NCI-H82 treated with DMSO at 0.1 percent for 48 hours (cell line): ENCODE measurements at regions not wholly inside any gene's neighbourhood (a gene's known extent, or its start where the extent isn't known, plus 50 kb on each side); places are given as distances from the start of the nearest gene placed in this dataset.
"Not testable (repeated sequence)": the region's sequence is repeated elsewhere in the genome, so short reads cannot be mapped to it uniquely, and the experiment has no call there.

Experiments
- DNase-seq: peaks from one replicate; lab custom pipeline; 2025; ENCODE audit not compliant: unreplicated experiment; lab: John Stamatoyannopoulos, UW

DNA sequence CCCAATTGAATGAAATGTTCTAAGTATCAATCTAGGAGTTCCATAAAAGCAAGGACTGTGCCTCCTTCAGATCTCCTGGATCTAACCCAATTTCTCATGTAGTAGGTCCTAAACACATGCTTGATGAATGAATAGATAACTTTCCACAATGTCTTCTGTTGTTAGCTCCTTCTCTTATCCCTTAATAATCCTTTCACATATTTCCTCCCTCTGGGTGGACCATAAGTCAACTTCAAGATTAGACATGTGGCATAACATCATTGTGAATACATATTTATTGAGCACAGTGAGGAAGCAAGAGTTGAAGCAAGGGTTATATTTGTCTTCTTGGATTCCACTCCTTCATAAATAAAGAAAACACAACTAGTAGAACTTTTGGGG is 108.6 kb upstream of the EGFLAM start:
- DNase-seq, result no peak

DNA sequence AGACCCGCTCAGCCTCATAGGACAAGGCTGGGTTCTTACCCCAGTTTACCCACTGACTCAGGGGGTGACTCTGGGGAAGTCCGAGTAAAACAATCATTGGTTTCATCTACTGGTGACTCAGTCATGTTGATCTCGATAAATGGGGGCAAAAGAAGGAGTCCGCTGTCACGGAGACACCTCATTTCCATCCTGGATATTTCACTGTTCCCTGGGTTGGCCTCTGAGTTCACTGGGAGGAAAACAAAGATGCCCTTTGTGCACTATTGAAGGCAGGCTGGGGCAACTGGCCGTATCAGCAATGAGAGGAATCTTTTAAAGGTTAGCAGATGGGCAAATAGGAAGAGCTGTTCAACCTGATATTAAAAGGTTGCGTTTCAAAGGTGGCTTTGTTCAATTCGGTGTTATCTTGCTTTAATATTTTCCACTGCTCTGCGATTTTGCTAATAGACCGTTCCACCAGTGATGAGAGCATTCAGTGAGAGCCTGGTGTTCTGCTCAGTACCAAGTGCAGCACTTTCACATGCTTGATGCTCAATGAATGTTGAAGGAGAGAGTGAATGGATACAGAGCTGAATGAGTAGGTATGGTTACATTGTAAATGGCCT is 110.2 kb upstream of the EGFLAM start:
- no peak for DNase-seq

DNA sequence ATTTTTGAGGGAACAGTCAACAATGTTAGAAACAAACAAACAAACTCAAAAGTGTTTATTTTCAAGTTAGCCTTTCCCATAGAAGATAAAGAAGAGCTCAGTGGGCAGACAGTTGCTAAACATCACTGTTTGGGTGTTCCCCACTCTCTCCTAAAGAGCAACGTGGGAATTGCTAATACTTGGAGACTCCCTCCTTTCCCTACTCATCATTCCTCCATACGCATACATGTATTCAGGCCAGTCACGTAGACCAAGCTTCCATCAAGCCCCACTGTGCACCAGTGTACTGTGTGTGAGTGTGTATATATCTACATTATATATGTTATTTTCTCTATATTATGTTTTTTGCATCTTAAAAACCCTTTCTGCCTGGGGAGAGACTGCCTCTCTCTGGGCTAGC is 115.0 kb upstream of the EGFLAM start:
- no peak for DNase-seq

DNA sequence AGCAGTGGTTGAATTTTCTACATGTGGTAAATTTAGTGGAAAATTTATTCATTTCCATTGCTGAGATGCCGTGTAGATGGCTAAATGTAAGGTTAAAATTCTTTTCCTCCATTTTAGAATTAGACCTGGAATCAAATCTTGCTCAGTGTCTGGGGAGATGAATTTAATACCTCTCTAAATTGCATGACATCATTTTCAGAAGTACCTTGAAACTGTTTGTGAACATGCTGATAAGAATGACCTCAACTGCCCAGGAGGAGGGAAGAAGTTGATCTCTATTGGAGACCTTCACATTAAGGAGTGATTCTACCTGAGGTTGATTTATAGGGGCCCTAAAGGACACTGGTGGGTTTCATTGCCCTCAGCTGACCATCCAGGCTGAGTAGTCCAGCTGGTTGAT is 116.7 kb upstream of the EGFLAM start:
- DNase-seq, result no peak

DNA sequence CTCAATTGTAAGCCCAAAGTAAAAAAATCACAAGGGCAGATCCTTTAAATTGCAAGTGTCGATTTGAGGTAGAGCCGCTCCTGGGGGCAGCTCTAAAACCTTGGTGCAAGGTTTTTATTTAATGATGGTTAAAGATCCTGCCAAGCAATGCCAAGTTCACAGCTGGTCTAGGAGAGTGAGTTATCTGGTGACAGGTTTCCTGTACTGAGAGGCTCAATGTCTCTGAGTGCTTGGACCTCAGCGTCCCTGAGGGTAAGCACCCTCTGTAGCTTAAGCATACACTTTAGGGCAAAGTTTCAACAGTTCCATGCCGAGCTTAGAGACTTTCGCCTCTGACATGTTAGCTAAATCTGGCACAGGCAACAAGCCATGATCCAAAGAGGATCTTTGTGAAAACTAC is 119.8 kb upstream of the EGFLAM start:
- no peak for DNase-seq

DNA sequence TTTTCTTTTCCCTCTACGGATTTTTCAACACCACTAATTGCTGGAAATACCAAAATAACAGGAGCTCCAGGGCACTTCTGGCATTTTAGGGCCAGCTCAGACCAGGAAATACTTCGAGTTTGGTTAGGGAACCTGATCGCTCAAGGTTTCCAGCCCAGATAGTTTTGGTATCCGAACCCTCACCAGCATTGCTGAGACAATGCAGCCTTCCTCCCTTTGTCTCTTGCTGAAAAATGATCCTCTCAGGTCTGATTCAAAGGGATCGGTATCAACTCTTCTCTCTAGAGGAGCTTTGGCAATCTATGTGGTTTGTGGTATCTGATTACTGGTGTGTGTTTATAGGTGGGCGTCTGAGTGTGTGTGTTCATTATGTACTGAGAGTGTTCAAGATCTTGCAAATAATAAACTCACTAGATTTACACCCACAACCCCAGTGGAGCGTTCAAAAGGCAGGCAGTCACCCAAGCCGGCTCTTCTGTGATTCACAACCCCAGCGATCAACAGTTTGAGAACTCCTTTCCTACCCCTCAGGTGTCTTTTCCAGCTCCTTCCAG is 122.8 kb upstream of the EGFLAM start:
- no peak for DNase-seq

DNA sequence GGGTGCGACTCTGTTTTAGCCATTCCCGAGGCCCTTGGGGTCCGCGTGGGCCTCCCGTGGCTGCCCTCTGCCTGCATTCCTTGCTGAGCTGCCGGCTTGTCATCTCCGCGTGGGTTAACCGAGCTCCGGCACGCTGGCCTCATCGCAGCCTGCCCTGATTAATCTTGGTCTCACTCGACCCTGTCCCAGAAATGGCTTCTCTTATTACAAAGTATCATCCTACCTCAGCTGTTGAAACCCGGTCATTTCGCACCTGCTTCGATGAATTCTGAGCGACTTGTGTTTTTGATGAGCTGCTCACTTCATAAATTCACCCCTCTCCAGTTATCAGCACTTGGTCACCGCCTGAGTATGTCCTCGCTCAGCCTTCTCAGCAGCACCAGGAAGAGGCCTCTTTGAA is 123.5 kb upstream of the EGFLAM start:
- no peak for DNase-seq

DNA sequence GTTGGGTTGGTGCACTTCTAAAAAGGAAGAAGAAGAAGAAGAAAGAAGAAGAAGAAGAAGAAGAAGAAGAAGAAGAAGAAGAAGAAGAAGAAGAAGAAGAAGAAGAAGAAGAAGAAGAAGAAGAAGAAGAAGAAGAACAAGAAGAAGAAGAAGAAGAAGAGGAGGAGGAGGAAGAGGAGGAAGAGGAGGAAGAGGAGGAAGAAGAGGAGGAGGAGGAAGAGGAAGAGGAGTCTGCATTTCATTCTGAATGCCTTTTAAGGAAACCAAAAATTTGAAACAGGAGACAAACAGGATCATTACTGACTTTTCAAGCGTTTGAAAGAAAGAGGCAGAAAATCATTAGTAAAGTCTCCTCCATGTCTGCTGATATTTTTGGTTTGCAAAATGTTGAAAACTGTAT is 124.1 kb upstream of the EGFLAM start:
- DNase-seq, result not testable (repeated sequence)

DNA sequence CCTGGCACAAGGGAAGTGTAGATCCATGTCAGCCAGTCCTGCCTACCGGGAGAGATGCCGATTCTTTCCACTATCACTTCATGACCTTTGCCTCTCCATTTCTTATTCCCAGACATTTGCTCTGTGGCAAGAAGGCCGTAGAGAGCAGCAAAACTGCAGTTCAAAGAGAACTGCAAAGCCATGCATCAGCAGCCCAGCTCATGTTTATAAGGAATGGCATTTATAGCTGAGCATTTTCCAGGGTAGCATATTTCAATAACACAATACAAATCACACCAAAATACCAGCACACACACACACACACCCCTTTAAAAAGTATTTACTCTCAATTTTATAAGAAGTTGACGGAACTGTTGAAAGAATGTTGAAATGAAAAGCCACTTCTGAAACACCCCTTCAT is 126.7 kb upstream of the EGFLAM start:
- no peak for DNase-seq

DNA sequence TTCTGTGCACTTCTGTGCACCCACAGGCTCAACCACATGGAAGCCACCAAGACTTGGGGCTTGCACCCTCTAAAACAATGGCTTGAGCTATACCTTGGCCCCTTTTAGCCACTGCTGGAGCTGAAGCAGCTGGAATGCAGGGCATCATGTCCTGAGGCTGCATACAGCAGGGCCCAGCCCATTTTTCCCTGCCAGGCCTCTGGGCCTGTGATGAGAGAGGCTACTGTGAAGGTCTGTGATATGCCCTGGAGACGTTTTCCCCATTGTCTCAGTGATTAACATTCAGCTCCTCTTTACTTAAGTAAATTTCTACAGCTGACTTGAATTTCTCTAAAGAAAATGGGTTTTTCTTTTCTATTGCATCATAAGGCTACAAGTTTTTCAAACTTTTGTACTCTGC is 134.0 kb upstream of the EGFLAM start:
- no peak for DNase-seq

DNA sequence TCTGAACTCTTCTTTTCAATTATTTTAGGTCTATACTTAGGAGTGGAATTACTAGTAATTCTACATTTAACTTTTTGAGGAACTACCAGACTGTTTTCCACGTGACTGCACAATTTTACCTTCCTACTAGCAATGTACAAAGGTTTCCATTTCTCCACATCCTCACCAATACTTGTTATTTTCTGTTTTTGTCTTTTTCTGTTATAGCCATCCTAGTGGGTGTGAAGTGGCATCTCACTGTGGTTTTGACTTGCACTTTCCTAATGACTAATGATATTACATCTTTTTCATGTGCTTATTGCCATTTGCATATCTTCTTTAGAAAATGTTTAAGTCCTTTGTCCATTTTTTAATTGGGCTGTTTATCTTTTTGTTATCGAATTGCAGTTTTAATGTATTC is 136.9 kb upstream of the EGFLAM start:
- no peak for DNase-seq

DNA sequence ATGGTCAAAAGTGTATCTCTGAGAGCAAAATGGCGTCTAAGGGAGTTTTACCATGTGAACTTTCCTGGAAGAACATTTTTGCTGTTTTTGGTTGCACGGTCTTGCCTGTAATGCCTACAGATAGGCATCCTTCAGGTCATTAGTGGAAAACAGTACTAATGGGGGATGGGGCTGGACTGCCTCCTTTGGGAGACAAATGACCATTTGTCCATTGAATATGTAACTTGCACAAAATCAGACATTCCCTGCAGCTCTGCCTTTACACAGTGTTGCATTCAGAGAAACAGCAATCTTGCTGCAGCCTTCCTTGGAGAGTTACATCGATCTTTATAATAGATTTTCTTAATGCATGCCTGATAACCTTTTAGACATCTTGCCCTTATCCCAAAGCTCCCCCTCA is 138.5 kb upstream of the EGFLAM start:
- no peak for DNase-seq

DNA sequence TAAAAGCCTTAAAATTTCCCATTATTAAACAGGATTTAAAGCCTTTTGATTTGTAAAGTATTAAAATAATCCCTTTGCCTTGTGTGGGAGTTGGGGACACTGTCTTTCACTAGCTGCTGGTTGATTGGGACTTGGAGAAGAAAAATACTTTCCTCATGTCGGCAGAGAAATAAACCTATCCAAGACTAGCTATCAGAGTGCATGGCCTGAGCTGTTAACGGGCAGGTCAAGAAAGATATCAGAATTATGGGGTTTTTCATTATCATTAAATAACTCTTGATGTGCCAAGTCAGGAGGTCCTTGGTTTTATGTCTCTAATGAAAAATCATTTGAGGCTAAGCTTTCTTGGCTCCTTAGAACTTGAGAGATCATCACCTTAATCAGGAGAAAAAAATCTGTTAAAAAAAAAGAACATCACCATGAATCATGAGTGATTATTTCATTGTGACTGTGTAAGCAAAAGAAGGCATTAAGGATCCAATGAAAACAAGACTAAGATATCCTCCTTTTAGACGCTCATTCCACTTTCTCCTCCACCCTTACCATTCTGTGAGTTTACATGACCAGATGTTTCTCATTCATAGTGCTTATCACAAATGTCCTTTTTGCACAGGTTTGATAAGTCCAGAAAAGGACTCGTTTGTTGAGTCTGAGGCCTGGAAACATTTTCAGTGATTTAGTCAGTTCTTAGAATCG is 140.4 kb upstream of the EGFLAM start:
- DNase-seq, result no peak

DNA sequence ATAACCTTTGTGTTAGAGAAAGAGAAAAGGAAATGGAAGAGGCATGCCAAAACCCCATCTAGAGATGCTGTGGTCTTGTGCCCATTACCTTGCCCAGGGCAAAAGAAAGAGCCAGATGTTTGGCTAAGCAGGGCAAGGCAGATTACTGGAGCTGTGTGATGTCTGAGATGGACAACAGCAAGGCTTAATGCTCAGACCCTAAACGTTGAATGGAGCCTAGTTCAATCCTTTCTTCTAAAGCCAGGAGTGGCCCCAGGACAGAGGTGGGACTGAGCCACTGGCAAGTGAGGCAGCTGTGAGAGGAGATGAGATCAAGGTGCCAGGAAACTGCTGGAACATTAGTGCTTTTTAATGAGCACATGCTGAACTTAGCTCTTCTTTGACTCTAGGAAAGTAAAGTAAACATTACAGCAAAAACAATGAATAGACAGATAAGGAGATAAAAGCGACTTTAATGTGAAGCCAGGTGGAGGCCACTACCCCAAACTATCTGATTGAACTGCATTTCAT is 143.0 kb upstream of the EGFLAM start:
- no peak for DNase-seq

DNA sequence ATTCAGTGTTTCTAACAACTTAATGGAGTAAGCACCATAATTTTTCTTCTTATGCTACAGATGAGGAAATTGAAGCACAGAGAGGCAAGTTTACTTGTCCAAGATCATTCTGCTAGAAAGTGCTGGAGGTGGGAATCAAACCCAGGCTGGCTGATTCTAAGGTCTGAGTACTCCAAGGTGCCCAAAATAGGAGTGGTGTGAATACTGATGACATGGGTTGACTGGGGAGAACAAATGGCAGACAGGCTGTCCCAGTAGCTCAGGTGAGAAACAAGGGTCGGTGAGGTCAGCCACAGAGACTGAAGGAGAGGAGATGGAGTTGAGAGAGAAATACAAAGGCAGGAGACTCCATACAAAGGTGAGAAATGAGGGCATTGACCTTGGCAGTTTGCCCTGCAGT is 144.5 kb upstream of the EGFLAM start:
- no peak for DNase-seq

DNA sequence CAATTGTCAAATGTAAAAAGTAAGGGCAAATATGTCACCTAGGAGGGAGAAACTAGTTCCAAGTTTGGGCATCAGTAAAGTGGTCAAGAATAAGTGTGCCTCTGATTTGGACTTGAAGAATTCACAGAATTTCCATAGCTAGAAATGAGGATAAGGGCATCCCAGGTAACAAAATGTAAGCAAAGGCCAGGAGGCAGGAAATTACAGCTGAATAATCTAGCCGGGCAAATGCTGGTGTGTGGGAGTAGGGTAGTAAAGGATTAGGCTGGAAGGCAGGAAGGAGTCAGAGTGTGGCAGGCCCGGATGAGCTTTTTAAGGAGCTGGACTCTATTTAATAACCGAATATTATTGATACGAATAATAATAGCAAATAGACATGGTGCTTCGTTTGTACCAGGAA is 144.9 kb upstream of the EGFLAM start:
- no peak for DNase-seq

DNA sequence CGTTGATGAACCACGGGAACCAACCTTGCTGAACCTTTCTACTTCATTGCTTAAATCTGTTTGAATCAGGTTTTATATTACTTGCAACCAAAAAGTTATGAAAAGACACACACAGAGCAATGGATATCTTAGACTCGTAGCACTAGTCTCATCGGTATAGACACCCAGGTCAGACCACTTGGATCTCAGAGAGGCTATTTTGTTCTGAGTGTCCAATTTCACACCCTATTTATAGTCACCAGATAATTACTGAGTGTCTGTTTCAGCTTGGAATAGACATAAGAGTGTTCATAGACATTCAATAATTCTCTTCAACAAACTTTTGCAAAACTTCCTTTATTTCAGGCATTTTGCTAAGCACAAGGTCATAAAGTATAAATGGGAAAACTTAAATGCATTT is 145.4 kb upstream of the EGFLAM start:
- DNase-seq, result no peak

DNA sequence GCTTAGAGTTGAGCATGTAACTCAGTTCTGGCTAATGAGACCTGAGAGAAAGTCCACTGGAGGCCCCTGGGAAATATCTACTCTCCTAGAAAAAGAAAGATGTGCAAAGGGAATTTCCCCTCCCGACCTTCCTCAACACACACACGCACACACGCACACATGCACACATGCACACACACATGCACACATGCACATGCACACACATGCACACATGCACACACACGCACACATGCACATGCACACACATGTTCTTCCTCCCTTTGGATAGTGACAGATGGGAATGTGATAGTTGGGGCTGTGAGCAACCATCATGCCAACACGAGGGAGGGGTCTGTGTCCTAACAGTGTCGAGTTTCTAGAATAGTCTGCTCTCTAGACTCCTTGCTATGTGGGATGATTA is 148.2 kb upstream of the EGFLAM start:
- DNase-seq, result no peak

DNA sequence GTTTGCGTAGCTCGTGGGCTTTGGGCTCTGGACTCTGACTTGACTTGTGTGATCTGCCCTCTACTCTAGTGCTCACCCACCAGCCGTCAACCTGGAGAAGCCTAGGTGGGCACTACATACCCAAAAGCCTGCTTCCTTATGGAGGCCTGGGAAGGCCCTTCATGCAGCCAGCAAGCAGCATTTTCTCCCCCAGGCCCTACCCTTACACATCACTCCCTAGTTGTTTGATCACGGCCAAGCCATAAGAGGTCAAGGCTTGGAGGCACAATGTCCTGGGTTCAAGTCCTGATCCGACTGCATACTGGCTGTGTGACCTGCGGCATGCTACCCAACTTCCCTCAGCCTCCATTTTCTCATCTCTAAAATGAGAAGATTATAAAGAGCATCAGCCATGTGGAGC is 151.3 kb upstream of the EGFLAM start:
- no peak for DNase-seq

DNA sequence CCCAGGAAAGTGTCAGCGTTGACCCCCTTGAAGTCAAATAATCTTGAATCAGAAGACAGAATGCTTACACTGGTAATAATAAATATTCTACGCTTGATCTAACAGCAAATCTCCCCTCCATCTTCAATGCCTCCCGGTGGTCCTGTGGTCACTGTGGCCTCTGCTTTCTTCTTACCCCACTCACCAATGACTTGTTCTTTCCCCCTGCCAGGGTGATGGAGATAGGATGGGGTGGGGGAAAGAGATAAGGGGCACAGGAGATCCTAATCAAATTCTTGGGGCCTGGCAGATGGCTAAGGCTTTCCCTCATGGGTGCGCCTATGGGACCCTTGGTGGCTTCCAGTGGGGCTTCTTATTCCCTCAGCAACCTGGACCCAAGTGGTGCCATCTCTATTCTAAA is 152.6 kb upstream of the EGFLAM start:
- no peak for DNase-seq

DNA sequence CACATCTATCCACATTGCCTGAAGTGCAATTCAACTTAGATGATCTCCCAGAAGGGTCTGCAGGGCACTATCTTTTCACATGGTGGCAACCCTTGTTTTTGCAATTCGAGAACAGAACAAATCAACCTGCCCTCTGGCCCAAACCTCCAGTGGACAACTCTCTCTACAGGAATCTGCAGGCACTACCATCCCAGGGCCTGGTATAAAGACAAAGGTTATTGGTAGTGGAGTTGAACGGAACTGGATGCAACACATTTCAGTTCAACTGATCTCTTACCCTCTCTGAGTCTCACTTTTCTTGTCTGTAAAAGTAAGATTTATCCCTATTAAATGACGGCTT is 153.2 kb upstream of the EGFLAM start:
- no peak for DNase-seq

DNA sequence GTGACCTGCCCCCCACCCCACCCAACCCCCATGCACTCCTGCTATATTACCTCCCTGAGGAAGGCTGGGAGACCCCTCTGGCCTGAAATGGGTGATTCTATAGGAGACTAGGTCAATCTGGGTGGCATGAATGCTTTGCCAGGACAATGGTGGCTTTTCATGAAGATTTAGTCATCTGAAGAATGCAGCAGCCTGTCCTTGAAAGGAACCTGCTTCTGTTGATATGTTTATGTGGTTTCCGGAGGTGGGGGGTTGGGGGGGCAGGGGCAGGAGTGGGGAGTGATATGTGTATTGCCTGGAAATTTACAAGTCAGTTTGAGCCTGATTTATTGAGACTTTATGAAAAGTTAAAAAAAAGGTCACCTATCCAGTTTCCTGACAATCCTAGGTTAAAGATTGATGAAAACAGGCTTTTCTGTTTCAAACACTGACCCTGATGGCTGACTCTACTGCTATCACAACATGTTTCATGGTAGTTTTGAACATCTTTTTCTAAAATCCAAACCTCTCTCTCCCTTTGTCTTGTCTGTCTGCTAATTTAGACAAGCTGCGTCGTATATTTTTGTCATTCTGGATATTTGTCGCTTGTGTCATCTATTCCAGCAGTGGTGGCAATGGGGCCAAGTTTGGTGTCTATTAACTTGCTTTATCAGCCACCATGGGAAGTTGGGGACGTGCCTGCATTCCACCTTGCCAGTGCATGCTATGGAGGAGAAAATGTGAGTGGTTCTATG is 153.7 kb upstream of the EGFLAM start:
- no peak for DNase-seq
